GM18951 (cell line): ENCODE measurements at regions not wholly inside any gene's neighbourhood (a gene's known extent, or its start where the extent isn't known, plus 50 kb on each side); places are given as distances from the start of the nearest gene placed in this dataset.
"Not testable (repeated sequence)": the region's sequence is repeated elsewhere in the genome, so short reads cannot be mapped to it uniquely, and the experiment has no call there.

Source experiments
- POLR2A ChIP-seq: IDR thresholded peaks from 4 replicates; pipeline ENCODE4 v1.6.1; 2011; ENCODE audit warnings: mild to moderate bottlenecking; ENCODE audit not compliant: insufficient read length, insufficient read depth; ENCODE audit errors: extremely low read depth
- in situ Hi-C: fragments of 300-500 bp; cut with MboI; formaldehyde crosslinking; loops from one replicate; pipeline ENCODE4 v1.12.0; 2022; ENCODE audit warnings: low sequenced_read_pairs, mixed read lengths, inconsistent platforms; ENCODE audit not compliant: unreplicated experiment

GRCh38 chr6:2353412-2354137, 108.2 kb upstream of the GMDS start:
- no peak for TF ChIP-seq POLR2A
- in situ Hi-C loops = no loop called here

GRCh38 chr6:2351807-2352431, 106.5 kb upstream of the GMDS start:
- TF ChIP-seq POLR2A = no peak
- in situ Hi-C loops = no loop called here

DNA sequence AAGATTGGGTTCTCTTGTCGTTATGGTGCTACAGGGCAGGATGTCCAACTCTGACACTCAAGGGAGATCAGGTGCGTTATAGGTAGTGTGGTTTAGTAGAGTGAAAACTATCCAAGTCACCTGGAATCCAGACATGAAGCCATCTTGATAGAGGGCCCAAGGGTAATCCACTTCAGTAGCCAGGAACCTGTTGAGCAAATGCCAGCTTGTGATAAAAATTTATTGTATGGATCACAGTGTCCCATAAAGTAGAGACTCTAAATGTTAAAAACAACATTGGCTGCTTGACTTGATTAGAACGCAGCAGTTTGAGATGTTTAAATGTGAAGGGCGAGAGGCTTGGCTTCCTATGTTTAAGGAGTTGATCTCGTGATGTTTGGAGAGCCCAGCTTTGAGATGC, 105.7 kb upstream of the GMDS start:
- no peak for TF ChIP-seq POLR2A
- in situ Hi-C loops = no loop called here

DNA sequence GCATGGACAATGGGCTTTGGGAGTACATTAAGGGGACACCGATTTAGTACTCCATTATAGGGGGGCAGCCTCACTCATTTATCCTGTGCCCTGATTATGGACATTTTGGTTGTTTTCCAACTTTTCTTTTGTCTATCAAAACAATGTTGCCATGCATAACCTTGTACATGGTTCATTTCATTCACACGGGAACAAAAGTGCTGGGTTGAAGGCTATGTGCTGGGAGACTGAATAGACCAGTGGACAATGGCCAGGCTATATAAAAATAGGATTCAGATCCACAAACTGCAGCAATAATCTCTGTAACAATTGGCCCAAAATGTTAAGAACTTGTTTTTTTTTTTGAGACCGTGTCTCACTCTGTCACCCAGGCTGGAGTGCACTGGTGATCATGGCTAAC, 100.7 kb upstream of the GMDS start:
- no peak for TF ChIP-seq POLR2A
- in situ Hi-C loops = loop anchor here (25.0 kb wide), 1 partner anchor 759 kb away; no protein-coding TSS in a partner anchor

DNA sequence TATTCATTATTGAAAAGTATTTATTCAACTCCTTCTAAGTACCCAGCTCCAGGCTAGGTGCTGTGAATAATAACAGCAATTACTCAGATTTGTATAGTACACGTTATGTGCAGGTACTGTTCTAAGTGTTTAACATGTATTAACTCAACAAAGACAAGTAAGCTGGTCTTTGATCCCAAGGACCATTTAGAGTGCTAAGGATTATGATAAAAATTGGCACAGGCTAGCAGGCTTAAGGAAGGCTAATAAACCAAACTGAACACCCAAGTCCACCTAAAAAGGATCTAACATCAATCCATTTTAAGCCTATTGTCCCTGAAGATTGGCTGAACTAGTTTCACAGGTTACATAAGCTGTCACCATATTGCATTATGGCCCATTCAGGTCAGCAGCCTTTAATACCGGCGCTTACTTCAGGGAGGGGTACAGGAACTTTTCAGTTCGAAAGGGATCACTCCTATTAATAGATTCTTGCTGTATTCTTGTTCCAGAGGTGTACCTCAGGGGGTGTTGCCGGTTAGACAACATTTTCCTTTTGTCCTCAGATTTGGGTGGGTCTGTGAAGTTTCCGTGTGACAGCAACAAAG, 99.0 kb upstream of the GMDS start:
- TF ChIP-seq POLR2A = no peak
- in situ Hi-C loops = loop anchor here (25.0 kb wide), 1 partner anchor 757 kb away; no protein-coding TSS in a partner anchor

GRCh38 chr6:2327591-2327990, 82.2 kb upstream of the GMDS start:
- TF ChIP-seq POLR2A = no peak
- in situ Hi-C loops = loop anchor here (25.0 kb wide), 1 partner anchor 740 kb away; no protein-coding TSS in a partner anchor

GRCh38 chr6:2324166-2324953, 79.0 kb upstream of the GMDS start:
- in situ Hi-C loops = no loop called here
- no peak for TF ChIP-seq POLR2A

DNA sequence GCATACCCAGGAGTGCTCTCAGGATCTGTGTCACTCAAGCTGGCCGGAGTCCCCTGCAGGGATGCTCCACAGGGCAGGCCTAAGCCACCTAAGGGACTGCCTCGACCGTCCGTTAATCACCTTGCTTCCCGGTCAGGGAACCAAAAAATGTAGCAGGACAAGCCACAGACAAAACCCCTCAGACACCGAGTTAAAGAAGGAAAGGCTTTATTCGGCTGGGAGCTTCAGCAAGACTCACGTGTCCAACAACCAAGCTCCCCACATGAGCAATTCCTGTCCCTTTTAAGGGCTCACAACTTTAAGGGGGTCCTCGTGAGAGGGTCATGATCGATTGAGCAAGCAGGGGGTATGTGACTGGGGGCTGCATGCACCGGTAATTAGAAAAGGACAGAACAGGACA, 72.1 kb upstream of the GMDS start:
- in situ Hi-C loops = not testable (repeated sequence)

DNA sequence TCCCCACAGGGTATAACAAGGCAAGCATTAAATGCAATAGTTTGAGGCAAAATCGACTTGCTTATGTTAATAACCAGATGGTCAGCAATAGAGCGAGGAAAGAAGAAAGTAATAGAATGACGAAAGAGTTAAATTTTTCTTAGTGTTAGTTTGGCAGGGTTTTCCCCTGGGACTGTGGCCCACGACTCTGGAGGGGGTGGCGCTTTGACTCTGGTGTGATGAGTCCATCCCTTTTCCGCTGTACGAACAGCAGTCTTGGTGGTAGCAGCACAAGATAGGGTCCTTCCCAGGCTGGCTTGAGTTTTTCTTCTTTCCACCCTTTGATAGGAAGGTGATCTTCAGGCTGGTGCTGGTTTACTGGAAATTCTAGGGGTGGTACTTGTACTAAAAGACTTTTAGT, 69.2 kb upstream of the GMDS start:
- in situ Hi-C loops = no loop called here
- no peak for TF ChIP-seq POLR2A

DNA sequence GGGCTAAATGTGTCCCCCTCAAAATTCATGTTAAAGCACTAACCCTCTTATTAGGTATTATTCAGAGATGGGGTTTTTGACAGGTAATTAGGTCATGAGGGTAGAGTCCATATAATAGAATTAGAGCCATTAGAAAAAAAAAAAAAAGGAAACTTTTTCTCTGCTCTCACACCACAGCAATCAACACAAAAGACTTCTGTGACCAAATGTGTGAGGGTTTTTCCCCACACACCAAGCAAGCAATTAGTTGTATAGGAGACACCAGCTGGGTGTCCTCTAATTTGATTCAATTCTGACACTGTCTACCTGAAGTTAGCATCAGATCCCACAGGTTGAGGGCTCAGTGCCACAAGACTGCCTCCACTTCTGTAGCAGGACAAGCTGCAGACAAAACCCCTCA, 64.6 kb upstream of the GMDS start:
- TF ChIP-seq POLR2A = no peak
- in situ Hi-C loops = no loop called here

- in situ Hi-C loops = no loop called here
Observed at GRCh38 chr6:2309122-2309521, 63.7 kb upstream of the GMDS start.

DNA sequence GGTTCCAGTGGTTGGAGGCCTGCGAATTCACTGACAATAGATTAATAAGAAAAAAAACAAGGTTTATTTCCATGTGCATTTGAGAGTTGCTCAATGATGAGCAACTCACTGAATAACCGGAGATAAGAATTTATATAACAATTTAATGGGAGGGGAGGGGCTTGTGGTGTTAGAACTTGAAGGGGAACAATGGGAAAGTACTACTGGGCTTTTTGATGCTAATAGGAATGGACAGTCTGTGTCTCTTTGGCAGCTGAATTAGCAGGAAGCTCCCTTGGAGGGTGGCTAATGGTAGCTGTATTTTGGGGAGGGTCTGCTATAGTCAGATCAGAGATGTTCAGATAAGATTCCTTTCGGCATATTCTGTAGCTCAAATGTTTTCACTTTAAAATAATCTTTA, 62.4 kb upstream of the GMDS start:
- TF ChIP-seq POLR2A = no peak
- in situ Hi-C loops = no loop called here

More at GRCh38 chr6:2309122-2309521, 63.7 kb upstream of the GMDS start:
- no peak for TF ChIP-seq POLR2A

GRCh38 chr6:2305951-2306350, 60.5 kb upstream of the GMDS start:
- in situ Hi-C loops = no loop called here
- TF ChIP-seq POLR2A = no peak

GRCh38 chr6:2302482-2302881, 57.1 kb upstream of the GMDS start:
- in situ Hi-C loops = not testable (repeated sequence)
